NCI-H345 treated with DMSO at 0.1 percent for 48 hours (cell line): ENCODE measurements at regions not wholly inside any gene's neighbourhood (a gene's known extent, or its start where the extent isn't known, plus 50 kb on each side); places are given as distances from the start of the nearest gene placed in this dataset.

Experiments used
- DNase-seq: peaks from one replicate; lab custom pipeline; 2025; ENCODE audit not compliant: unreplicated experiment; lab: John Stamatoyannopoulos, UW

DNA sequence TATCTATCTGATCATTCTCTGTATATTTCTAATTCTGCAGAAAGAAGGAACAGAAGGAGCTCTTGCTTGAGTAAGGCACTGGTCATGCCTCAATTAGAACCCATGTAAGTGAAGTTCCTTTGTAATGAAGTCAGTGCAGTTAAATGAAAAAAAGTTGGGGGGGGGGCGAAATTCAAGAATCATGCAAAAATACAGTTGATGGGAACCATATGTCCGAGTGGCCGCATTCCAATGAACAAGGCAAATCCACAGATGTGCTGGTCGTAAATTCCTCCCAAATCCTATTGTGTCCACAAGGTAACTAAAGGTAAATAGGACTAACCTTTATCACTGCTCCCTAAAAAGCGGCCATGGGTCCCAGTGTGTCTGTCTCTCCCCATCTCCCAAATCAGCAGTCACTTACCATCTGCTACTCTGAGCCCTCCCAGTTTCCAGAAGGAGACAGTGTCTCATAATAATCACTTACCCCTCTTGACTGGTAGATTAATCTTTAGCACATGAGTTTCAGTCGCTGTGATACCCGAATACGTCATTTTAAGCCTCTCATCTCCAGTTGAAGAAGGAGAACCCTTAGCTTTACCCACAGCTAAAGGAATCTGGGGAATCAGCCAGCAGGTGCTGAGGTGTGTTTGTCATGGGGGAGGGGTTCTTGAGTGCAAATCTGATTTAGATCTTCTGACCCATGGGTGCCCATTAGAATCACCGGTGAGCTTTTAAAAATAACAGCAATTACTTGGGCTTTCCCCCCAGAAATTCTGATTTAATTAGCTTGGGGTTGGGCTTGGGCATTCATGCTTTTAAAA lies 56.3 kb upstream of the EPHB3 start:
- no peak for DNase-seq

DNA sequence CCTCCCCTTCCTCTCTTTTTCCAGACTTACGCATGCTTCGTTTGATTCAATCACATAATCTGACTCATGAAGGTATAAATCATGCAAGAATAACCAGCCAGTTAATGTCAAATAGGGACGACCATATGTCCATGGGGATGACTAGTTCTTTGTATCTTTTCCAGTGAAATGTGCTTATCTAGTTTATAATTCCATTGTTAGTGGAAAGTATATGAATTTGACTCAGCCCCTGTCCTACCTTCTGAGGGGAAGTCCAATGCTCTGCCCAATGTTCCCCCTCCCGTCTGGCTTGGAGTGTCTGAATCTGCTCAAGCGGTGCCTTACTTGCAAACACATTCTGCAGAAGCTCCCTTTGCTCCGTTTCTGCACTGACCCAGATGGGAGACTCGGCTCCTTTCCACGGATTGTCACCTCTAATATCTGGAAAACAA lies 55.0 kb upstream of the EPHB3 start:
- DNase-seq, result no peak

DNA sequence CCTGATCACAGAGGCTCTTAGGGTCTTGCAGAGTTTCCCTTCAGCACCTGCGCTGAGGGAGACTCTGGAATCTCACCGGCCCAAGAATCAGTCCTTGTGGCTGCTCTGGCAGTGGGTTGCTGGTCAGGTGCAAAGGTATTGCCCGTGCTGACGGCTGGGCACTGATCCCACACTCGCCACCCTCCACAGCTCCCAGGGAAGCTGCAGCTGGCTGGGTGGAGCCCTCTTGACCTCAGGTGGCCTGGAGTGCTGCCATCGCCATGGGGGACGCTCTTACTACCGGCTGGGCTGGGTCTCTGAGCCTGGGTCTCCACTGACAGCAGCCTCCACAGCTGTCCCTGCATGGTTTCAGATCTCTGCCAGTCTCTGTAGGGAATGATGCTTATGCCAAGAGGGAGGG lies 52.6 kb upstream of the EPHB3 start:
- DNase-seq, result no peak

DNA sequence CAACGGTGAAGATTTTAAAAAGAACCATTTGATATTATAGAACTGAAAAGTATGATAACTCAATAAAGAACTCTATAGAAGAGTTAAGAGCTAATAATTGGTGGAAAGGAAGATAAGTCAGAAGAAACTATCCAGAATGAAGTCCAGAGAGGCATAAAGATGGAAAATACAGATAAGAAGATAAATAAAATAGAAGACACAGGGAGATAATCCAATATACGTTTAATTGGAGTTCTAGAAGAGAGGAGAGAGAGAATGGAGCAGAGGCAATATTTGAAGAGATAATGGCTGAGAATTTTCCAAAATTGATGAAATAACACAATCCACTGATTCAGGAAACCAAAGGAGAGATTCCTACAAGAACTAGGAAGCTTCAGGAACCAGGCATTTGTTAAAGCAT lies 49.8 kb upstream of the EPHB3 start:
- no peak for DNase-seq
